ENCODE measurements at regions not wholly inside any gene's neighbourhood (a gene's known extent, or its start where the extent isn't known, plus 50 kb on each side); places are given as distances from the start of the nearest gene placed in this dataset.

DNA sequence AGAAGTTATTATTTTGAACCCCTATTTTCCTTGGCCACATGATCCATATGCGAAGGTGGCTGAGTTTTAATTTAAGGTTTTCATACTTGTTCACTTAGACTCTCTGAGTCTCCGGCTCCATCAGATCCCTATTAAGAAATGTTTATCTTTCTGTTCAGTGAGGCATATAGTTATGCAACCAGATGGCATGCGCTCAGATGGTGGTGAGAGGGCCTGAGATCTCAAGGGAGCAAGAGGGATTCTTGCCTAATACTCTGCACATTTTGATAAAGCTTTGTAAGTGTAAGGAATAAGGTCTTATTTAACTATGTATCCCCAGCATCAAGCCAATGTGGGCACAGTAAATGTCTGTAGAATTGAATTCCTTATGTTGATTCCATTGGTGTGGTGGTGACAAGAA lies 78.9 kb upstream of the DPH6 start:
- Histone ChIP-seq H3K27me3 (ENCODE audit: control insufficient read depth in 3 of 3, insufficient read depth in 3 of 3, low read length in 3 of 3) (no peaks in the 10 kb centered on the region), H3K4me1 (ENCODE audit: control insufficient read depth in 3 of 3, insufficient read depth in 3 of 3, low read length in 3 of 3) (no peaks in the 10 kb centered on the region), H3K36me3 (ENCODE audit: control insufficient read depth in 3 of 3, insufficient read depth in 3 of 3, low read length in 3 of 3) (no peaks in the 10 kb centered on the region)

GRCh38 chr15:35626571-35627318 lies 80.8 kb upstream of the DPH6 start:
- Histone ChIP-seq H3K27me3 (ENCODE audit: control insufficient read depth in 3 of 3, insufficient read depth in 3 of 3, low read length in 3 of 3) (no peaks in the 10 kb centered on the region), H3K36me3 (ENCODE audit: control insufficient read depth in 3 of 3, insufficient read depth in 3 of 3, low read length in 3 of 3) (no peaks in the 10 kb centered on the region), H3K9ac (ENCODE audit: low read depth in 1 of 3, low read length in 3 of 3) (no peak overlapping the region), H3K4me1 (ENCODE audit: control insufficient read depth in 3 of 3, insufficient read depth in 3 of 3, low read length in 3 of 3) (no peaks in the 10 kb centered on the region), H3K4me3 (ENCODE audit: low read length in 3 of 3) (no peak overlapping the region), H3K27ac (ENCODE audit: low read depth, low read length) (no peak overlapping the region), H3K9me3 (ENCODE audit: control insufficient read depth in 3 of 3, low read length in 3 of 3) (no peaks in the 10 kb centered on the region)

More for the DNA sequence above, 78.9 kb upstream of the DPH6 start:
- Histone ChIP-seq H3K4me3 (ENCODE audit: low read length in 3 of 3) (no peak overlapping the region), H3K9ac (ENCODE audit: low read depth in 1 of 3, low read length in 3 of 3) (no peak overlapping the region), H3K27ac (ENCODE audit: low read depth, low read length) (no peak overlapping the region), H3K9me3 (ENCODE audit: control insufficient read depth in 3 of 3, low read length in 3 of 3) (no peaks in the 10 kb centered on the region)

DNA sequence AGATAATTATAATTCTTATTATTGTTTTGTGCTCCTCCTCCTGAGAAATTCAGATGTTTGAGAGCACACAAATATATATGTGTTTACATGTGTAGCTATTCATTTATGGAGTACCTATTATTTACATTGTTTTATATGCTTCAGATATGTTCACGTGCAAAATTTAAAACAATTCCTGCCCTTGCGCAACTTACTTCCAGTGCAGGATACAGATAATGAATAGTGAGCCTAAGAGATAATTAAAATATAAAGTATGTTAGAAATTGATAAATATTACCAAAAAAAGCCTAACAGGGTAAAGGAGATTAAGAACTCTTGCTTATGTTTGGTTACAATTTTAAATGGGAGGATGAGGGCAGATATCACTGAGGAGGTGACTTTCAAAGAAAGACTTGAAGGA lies 81.7 kb upstream of the DPH6 start:
- no peaks in the 10 kb centered on the region for H3K4me1 ChIP-seq (ENCODE audit: control insufficient read depth in 3 of 3, insufficient read depth in 3 of 3, low read length in 3 of 3)
- H3K9me3 ChIP-seq (ENCODE audit: control insufficient read depth in 3 of 3, low read length in 3 of 3), result no peaks in the 10 kb centered on the region
- H3K36me3 ChIP-seq (ENCODE audit: control insufficient read depth in 3 of 3, insufficient read depth in 3 of 3, low read length in 3 of 3), result no peaks in the 10 kb centered on the region
- no peak overlapping the region for H3K9ac ChIP-seq (ENCODE audit: low read depth in 1 of 3, low read length in 3 of 3)
- no peak overlapping the region for H3K4me3 ChIP-seq (ENCODE audit: low read length in 3 of 3)
- no peak overlapping the region for H3K27ac ChIP-seq (ENCODE audit: low read depth, low read length)
- H3K27me3 ChIP-seq (ENCODE audit: control insufficient read depth in 3 of 3, insufficient read depth in 3 of 3, low read length in 3 of 3), result no peaks in the 10 kb centered on the region

DNA sequence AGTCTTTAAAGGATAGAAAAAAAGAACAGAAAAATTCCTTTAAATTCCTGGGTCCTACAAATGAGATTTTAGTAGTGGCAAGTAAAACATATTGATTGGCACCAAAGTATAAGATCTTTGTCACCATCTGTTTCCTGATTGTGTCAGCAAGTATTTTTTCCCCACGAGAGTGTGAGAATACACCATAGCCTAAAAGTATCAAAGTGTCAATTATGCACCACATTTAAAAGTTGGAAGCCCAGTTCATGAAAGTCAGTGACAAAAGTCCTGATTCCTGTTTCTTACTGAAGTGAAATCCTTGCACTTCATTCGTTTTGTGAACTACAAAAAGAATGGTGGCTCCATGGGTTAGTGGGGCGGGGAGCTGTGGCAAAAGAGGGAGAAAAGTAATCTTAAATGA lies 83.8 kb upstream of the DPH6 start:
- Histone ChIP-seq H3K4me3 (ENCODE audit: low read length in 3 of 3) (no peak overlapping the region), H3K9me3 (ENCODE audit: control insufficient read depth in 3 of 3, low read length in 3 of 3) (no peaks in the 10 kb centered on the region), H3K9ac (ENCODE audit: low read depth in 1 of 3, low read length in 3 of 3) (no peak overlapping the region), H3K36me3 (ENCODE audit: control insufficient read depth in 3 of 3, insufficient read depth in 3 of 3, low read length in 3 of 3) (no peaks in the 10 kb centered on the region), H3K27ac (ENCODE audit: low read depth, low read length) (no peak overlapping the region), H3K27me3 (ENCODE audit: control insufficient read depth in 3 of 3, insufficient read depth in 3 of 3, low read length in 3 of 3) (no peaks in the 10 kb centered on the region), H3K4me1 (ENCODE audit: control insufficient read depth in 3 of 3, insufficient read depth in 3 of 3, low read length in 3 of 3) (no peaks in the 10 kb centered on the region)

DNA sequence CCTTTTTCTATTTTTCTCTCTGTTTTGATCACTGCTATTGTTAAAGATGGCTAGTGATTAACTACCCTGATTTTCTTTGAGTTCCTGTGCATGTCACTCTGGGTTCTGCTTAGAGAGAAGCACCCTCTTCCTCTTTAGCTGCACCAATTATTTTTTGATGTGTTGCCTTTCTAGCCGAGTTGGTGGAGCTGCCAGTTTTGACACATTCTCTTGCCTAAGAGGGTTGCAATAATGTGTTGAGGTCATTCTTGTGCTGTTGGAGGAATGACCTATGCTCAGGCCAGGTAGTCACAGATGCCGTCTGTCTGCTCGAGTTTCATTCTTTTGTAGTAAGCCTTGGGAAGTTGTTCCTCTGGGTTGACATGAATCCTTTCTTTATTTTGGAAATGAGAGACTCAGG lies 84.6 kb upstream of the DPH6 start:
- Histone ChIP-seq H3K4me3 (ENCODE audit: low read length in 3 of 3) (no peak overlapping the region), H3K4me1 (ENCODE audit: control insufficient read depth in 3 of 3, insufficient read depth in 3 of 3, low read length in 3 of 3) (no peaks in the 10 kb centered on the region), H3K36me3 (ENCODE audit: control insufficient read depth in 3 of 3, insufficient read depth in 3 of 3, low read length in 3 of 3) (no peaks in the 10 kb centered on the region), H3K27me3 (ENCODE audit: control insufficient read depth in 3 of 3, insufficient read depth in 3 of 3, low read length in 3 of 3) (no peaks in the 10 kb centered on the region), H3K27ac (ENCODE audit: low read depth, low read length) (no peak overlapping the region), H3K9ac (ENCODE audit: low read depth in 1 of 3, low read length in 3 of 3) (no peak overlapping the region), H3K9me3 (ENCODE audit: control insufficient read depth in 3 of 3, low read length in 3 of 3) (no peaks in the 10 kb centered on the region)

GRCh38 chr15:35630985-35631384 lies 85.0 kb upstream of the DPH6 start:
- no peak overlapping the region for H3K9ac ChIP-seq (ENCODE audit: low read depth in 1 of 3, low read length in 3 of 3)
- H3K4me1 ChIP-seq (ENCODE audit: control insufficient read depth in 3 of 3, insufficient read depth in 3 of 3, low read length in 3 of 3), result no peaks in the 10 kb centered on the region
- no peaks in the 10 kb centered on the region for H3K9me3 ChIP-seq (ENCODE audit: control insufficient read depth in 3 of 3, low read length in 3 of 3)
- no peaks in the 10 kb centered on the region for H3K36me3 ChIP-seq (ENCODE audit: control insufficient read depth in 3 of 3, insufficient read depth in 3 of 3, low read length in 3 of 3)
- no peaks in the 10 kb centered on the region for H3K27me3 ChIP-seq (ENCODE audit: control insufficient read depth in 3 of 3, insufficient read depth in 3 of 3, low read length in 3 of 3)
- H3K4me3 ChIP-seq (ENCODE audit: low read length in 3 of 3), result no peak overlapping the region
- no peak overlapping the region for H3K27ac ChIP-seq (ENCODE audit: low read depth, low read length)

DNA sequence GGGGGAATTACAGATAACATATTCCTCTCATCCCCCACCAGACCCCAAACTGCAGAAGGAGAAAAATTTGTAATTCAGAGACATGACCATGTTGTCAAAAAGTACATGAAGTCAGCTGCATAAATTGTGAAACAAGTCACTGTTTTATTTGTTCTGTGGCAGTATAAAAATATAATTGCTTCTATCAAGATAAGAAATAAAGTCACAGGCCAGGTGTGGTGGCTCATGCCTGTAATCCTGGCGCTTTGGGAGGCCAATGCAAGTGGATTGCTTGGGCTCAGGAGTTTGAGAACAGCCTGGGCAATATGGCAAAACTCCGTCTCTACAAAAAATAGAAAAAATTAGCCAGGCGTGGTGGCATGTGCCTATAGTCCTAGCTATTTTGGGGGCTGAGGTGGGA lies 87.7 kb upstream of the DPH6 start:
- no peaks in the 10 kb centered on the region for H3K36me3 ChIP-seq (ENCODE audit: control insufficient read depth in 3 of 3, insufficient read depth in 3 of 3, low read length in 3 of 3)
- no peaks in the 10 kb centered on the region for H3K27me3 ChIP-seq (ENCODE audit: control insufficient read depth in 3 of 3, insufficient read depth in 3 of 3, low read length in 3 of 3)
- no peak overlapping the region for H3K9ac ChIP-seq (ENCODE audit: low read depth in 1 of 3, low read length in 3 of 3)
- no peaks in the 10 kb centered on the region for H3K9me3 ChIP-seq (ENCODE audit: control insufficient read depth in 3 of 3, low read length in 3 of 3)
- H3K4me1 ChIP-seq (ENCODE audit: control insufficient read depth in 3 of 3, insufficient read depth in 3 of 3, low read length in 3 of 3), result no peaks in the 10 kb centered on the region
- H3K4me3 ChIP-seq (ENCODE audit: low read length in 3 of 3), result no peak overlapping the region
- no peak overlapping the region for H3K27ac ChIP-seq (ENCODE audit: low read depth, low read length)

GRCh38 chr15:35646790-35647189 lies 100.8 kb upstream of the DPH6 start:
- H3K27ac ChIP-seq (ENCODE audit: low read depth, low read length), result no peak overlapping the region
- no peak overlapping the region for H3K4me3 ChIP-seq (ENCODE audit: low read length in 3 of 3)
- H3K9me3 ChIP-seq (ENCODE audit: control insufficient read depth in 3 of 3, low read length in 3 of 3), result no peaks in the 10 kb centered on the region
- H3K27me3 ChIP-seq (ENCODE audit: control insufficient read depth in 3 of 3, insufficient read depth in 3 of 3, low read length in 3 of 3), result no peaks in the 10 kb centered on the region
- H3K9ac ChIP-seq (ENCODE audit: low read depth in 1 of 3, low read length in 3 of 3), result no peak overlapping the region
- no peaks in the 10 kb centered on the region for H3K4me1 ChIP-seq (ENCODE audit: control insufficient read depth in 3 of 3, insufficient read depth in 3 of 3, low read length in 3 of 3)
- H3K36me3 ChIP-seq (ENCODE audit: control insufficient read depth in 3 of 3, insufficient read depth in 3 of 3, low read length in 3 of 3), result no peaks in the 10 kb centered on the region

DNA sequence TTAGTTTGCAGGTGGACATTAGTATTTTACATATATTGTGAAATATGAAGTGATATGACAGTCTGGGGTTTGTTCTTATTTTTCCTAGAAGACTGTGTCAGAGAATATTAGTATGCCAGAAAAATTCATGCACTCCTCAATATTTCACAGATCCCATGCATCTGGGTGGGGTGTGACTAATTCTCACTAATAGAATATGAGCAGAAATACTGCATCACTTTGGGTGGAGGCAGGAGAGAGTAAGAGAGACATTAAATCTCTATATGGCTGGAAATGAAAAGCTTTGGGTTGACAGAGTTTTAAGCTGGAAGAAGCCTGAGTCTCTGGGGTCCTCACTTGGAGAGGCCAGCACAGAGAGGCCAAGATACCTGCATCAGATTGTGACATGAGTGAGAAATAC lies 101.3 kb upstream of the DPH6 start:
- H3K9me3 ChIP-seq (ENCODE audit: control insufficient read depth in 3 of 3, low read length in 3 of 3), result no peaks in the 10 kb centered on the region
- no peak overlapping the region for H3K9ac ChIP-seq (ENCODE audit: low read depth in 1 of 3, low read length in 3 of 3)
- no peaks in the 10 kb centered on the region for H3K4me1 ChIP-seq (ENCODE audit: control insufficient read depth in 3 of 3, insufficient read depth in 3 of 3, low read length in 3 of 3)
- H3K36me3 ChIP-seq (ENCODE audit: control insufficient read depth in 3 of 3, insufficient read depth in 3 of 3, low read length in 3 of 3), result no peaks in the 10 kb centered on the region
- H3K27me3 ChIP-seq (ENCODE audit: control insufficient read depth in 3 of 3, insufficient read depth in 3 of 3, low read length in 3 of 3), result no peaks in the 10 kb centered on the region
- H3K27ac ChIP-seq (ENCODE audit: low read depth, low read length), result no peak overlapping the region
- no peak overlapping the region for H3K4me3 ChIP-seq (ENCODE audit: low read length in 3 of 3)

- no peaks in the 10 kb centered on the region for H3K36me3 ChIP-seq (ENCODE audit: control insufficient read depth in 3 of 3, insufficient read depth in 3 of 3, low read length in 3 of 3)
- no peaks in the 10 kb centered on the region for H3K27me3 ChIP-seq (ENCODE audit: control insufficient read depth in 3 of 3, insufficient read depth in 3 of 3, low read length in 3 of 3)
- no peaks in the 10 kb centered on the region for H3K9me3 ChIP-seq (ENCODE audit: control insufficient read depth in 3 of 3, low read length in 3 of 3)
- H3K9ac ChIP-seq (ENCODE audit: low read depth in 1 of 3, low read length in 3 of 3), result no peak overlapping the region
- no peak overlapping the region for H3K27ac ChIP-seq (ENCODE audit: low read depth, low read length)
- no peaks in the 10 kb centered on the region for H3K4me1 ChIP-seq (ENCODE audit: control insufficient read depth in 3 of 3, insufficient read depth in 3 of 3, low read length in 3 of 3)
- no peak overlapping the region for H3K4me3 ChIP-seq (ENCODE audit: low read length in 3 of 3)
Measured at GRCh38 chr15:35648941-35649340, 103.0 kb upstream of the DPH6 start.

Data from skeletal muscle tissue (tissue), 3 donors.